MM.1S (cell line): ENCODE measurements at regions not wholly inside any gene's neighbourhood (a gene's known extent, or its start where the extent isn't known, plus 50 kb on each side); places are given as distances from the start of the nearest gene placed in this dataset.

ENCODE experiments used
- EZH2 ChIP-seq: fragments of 300-600 bp; sonication (generic); optimal IDR thresholded peaks from 2 replicates; pipeline ENCODE3; 2017; ENCODE audit warnings: low read depth, mild to moderate bottlenecking, antibody characterized with exemption, low read length, mixed read lengths
- EZH2phosphoT487 ChIP-seq: fragments of 300-600 bp; sonication (generic); IDR thresholded peaks from 2 replicates; pipeline ENCODE4 v1.6.1; 2018; ENCODE audit warnings: antibody characterized with exemption, low read length
- TF ChIP-seq, protein P1 (sequence below): fragments of 300-600 bp; sonication (generic); IDR thresholded peaks from 2 replicates; pipeline ENCODE4 v1.5.1; 2016; ENCODE audit warnings: antibody characterized with exemption, low read length, mixed read lengths

DNA sequence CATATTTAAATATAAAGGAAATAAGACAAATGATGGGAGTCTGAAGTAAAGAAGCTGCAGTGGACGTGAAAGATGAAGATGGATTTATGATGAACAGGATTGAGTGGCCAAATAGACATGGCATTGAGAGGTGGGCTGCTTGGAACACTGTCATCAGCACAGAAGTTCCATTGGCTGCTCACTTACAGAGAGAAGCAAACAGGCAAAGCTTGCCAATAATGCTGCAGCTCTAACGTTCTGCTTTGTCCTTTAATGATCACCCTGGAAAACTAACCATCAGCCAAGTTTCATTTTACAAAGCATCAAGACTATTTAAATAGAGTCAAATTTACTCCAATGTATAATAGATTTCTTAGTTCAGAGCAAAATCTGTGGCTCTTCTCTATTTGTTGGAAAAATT, 721.4 kb downstream of the TMTC2 start:
- TF ChIP-seq, protein P1, sequence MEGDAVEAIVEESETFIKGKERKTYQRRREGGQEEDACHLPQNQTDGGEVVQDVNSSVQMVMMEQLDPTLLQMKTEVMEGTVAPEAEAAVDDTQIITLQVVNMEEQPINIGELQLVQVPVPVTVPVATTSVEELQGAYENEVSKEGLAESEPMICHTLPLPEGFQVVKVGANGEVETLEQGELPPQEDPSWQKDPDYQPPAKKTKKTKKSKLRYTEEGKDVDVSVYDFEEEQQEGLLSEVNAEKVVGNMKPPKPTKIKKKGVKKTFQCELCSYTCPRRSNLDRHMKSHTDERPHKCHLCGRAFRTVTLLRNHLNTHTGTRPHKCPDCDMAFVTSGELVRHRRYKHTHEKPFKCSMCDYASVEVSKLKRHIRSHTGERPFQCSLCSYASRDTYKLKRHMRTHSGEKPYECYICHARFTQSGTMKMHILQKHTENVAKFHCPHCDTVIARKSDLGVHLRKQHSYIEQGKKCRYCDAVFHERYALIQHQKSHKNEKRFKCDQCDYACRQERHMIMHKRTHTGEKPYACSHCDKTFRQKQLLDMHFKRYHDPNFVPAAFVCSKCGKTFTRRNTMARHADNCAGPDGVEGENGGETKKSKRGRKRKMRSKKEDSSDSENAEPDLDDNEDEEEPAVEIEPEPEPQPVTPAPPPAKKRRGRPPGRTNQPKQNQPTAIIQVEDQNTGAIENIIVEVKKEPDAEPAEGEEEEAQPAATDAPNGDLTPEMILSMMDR = no peak
- TF ChIP-seq EZH2phosphoT487 (no peak), EZH2 (no peak)
